ENCODE measurements at regions not wholly inside any gene's neighbourhood (a gene's known extent, or its start where the extent isn't known, plus 50 kb on each side); places are given as distances from the start of the nearest gene placed in this dataset.

DNA sequence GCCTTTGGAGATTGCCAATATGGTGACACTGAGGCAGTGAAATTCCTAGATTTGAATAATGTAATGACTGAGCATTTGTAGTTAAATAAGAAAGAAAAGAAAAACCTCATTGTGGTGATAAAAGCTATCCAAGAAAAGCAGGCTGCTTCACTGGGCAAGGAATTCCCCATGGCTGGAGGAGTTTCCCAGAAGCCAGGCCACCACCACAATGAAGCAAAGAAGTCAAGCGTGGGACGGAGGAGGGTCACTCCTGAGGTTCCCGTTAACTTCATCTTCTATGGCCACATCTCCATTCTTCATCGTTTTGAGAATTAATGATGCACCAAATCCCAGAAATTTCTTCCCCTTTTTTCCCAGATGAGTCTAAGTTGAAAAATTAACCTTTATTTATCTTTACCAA is 185.8 kb upstream of the BCL6 start:
- no peak for DNase-seq (ENCODE audit: low read depth)

DNA sequence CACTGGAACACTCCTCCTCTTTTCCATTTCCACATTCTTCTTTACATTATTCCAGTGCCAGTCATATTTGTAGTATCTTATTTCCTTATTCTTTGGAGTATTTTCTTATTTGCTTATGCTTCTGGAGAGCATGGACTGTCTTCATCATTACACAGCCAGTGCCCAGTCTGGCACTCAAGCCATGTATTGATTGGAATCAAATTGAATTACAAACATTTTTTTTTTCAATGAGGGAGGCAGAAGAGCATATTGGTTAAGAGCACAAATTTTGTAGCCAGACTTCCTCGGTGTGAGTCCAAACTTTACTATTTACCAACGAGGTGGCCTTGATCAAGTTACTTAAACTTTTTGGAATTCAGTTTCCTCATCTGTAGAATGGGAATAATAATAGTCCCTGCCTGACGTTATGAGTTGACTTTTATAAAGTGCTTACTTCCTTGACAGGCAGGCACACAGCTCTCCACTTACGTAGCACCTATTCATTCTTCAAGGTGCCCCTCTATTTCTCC is 186.6 kb upstream of the BCL6 start:
- no peak for DNase-seq (ENCODE audit: low read depth)

DNA sequence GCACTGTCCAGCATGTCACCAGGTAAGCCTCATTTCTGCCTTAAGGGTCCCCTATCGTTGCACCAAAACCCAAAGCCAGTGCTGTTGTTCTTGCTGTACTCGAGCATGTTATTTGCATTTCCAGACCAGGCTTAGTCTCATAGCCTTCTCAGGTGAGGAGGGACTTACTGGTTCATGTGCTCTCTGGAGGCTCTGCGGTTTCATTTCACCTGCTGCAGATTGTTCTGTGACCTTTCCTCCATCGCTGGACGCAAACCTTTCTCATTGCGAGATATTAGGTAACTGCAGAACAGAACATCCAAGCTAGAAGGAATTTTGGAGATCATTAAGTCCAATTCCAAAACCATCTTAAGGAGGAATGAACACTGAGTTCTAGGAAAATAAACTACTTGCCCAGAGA is 187.3 kb upstream of the BCL6 start:
- no peak for DNase-seq (ENCODE audit: low read depth)

DNA sequence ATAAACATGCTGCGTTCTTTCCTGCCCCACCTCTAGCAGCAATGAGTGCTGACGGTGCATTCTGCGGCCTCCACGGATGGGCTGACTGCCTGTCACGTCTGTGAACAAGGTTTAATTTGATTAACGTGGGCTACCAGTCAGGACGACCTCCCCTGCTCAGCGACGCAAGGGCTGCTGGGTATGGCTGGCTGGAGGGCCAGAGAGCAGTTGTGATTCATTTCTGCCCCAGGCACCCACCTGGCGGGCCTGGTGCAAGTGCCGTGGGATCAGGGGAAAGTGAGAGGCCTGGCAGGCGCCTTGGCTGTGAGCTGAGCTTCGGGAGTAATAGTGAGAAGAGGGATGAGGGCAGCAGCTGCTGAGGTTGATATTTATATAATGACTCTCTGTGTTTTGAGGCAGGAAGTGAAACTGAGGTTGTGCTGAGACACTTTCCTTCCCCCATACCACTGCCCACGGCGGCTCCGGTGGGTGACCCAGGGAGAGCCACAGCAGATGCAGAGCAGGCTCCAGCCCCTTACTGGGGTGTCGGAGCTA is 190.4 kb upstream of the BCL6 start:
- no peak for DNase-seq (ENCODE audit: low read depth)

DNA sequence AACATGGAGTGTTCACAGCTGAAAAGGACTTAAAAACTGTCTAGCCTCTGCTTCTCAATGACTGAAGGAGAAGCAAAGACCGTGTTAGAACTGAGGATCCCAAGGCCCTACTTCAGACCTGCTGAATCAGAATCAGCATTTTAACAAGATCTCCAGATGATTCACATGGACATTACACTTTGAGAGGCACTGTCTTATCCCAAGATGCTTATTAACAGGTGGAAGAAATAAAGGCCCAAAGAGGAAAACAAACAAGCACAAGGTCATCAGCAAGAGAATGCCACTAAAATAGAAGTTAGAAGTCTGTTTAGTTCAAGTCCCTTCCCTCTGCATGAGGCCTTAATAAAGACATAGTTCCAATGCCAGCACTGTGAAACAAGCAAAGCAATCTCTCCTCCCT is 191.4 kb upstream of the BCL6 start:
- DNase-seq (ENCODE audit: low read depth): no peak

DNA sequence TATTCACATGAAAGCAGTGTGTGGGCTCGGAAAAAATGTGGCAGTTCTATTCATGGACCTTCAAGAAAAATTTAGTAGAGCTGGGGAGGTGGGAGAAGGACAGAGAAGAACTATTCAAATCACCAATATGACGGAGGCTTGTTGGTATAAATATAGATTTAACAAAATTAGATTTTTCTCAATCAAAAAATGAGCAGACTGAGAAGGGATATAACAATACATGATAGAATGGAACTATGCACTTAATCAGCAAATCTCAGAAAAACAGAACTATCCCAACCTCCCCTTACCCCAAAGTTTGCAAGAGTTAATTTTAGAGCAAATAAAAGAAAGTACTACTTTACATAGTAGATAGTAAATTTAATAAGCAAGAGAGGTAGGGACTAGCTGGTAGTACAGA is 194.6 kb upstream of the BCL6 start:
- no peak for DNase-seq (ENCODE audit: low read depth)

GRCh38 chr3:187941135-187941847 is 196.0 kb upstream of the BCL6 start:
- DNase-seq (ENCODE audit: low read depth): no peak

DNA sequence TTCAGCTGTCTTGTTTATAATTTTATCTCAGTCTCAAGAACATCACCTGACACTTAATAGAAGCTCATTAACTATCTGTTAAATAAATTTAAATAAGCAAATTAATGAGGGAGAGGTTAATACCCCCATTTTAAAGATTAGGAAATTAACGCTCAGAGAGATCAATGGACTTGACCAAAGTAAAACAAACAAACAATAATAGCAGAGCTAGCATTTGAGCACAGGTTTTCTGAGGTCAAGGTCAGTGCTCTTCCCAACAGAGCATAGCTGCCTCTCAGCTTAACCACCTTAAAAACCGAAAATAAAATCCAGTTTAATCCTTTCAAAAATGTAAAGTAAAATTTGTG is 196.6 kb upstream of the BCL6 start:
- no peak for DNase-seq (ENCODE audit: low read depth)

- no peak for DNase-seq (ENCODE audit: low read depth)
These were observed 197.5 kb upstream of the BCL6 start for GRCh38 chr3:187942658-187943241.

- DNase-seq (ENCODE audit: low read depth): no peak
These were observed 198.6 kb upstream of the BCL6 start for GRCh38 chr3:187943677-187944389.

DNA sequence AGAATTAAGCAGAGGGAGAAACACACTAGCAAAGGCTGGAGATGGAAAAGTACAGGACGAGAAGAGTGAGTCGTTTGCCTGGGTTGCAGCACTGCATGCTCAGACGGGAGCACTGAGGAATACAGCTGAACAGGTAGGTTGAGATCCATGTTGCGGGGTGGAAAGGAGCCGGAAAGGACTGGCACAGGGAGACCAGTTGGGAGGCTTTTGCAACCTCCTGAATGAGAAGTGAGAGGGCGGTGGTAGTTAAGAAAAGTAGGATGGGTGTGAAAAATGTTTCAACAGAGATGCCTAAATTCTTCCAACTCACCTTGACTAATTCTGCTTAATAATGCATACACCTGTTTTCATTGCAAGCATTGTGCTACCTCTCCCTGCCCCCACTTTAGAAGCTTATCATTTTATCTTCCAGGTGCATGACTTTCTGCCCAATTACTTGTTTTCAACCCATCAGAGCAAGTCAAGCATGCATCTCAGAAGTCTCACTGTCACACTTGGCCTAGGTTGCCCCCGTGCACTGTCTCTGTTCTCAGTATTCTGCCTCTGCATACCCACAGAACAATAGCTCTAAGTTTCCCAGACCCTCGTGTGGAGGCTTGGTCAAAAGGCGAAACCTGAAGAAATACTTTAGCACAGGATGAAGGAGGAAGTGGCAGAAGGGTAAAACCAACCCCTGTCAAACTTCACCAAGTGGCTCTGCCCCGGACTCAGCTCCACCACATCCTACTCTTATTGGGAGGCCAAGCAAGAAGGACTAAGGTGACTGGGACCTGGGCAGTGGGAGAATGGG is 199.3 kb upstream of the BCL6 start:
- no peak for DNase-seq (ENCODE audit: low read depth)

- no peak for DNase-seq (ENCODE audit: low read depth)
These were observed 200.1 kb upstream of the BCL6 start for GRCh38 chr3:187945374-187945773.

GRCh38 chr3:187946163-187946691 is 201.0 kb upstream of the BCL6 start:
- DNase-seq (ENCODE audit: low read depth): no peak

DNA sequence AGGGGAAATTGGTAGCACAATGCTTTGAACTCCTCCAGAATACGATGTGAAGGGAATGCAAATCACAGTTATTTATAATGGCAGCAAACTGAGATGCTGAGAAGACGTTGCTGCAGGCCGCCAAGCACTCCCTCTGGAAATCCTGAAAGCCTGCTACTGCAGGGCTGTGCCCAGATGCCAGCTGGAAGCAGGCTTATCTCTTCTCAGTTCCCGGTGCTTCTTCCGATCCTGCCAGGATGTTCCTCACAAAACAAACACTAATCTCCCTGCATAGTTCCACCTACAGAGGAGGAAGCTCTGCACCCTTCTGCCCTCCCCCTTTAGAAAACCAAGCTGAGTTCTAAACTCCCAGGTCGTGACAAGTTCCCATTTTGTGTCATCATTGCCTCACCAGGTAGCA is 201.7 kb upstream of the BCL6 start:
- no peak for DNase-seq (ENCODE audit: low read depth)

DNA sequence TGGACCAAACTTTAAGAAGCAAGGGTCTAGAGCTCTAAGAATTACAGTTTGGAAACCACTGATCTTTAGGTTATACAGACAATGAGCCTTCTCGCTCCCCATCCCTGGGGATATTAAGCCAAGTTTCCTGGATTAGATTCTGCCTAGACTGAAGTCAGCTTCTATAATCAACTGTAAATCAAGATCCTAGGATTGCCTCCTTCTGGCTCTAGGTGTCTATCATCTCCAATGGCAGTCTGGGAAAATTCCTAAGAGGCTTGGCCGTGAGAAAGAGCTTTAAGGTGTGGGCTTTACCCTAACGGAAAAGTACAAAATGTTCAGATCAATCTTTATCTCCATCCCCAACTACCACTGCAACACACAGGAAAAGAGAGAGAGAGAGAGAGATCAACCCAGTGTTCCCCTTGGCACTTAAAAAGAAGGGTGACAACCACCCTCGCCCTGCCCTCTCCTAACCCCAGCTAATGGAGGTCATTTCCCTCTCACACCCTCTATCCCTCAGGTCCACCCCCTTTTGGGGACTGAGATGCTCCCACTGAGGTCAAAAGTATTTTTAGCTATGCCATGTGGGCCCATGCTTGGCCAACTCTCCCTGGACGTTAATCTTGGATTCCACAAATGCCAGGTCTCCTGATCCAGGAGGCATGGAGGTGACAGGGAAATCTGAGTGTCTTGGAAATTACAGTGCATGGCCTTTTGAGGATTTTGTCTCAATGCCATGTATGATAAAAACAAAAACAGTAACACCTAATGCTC is 202.8 kb upstream of the BCL6 start:
- DNase-seq (ENCODE audit: low read depth): no peak

DNA sequence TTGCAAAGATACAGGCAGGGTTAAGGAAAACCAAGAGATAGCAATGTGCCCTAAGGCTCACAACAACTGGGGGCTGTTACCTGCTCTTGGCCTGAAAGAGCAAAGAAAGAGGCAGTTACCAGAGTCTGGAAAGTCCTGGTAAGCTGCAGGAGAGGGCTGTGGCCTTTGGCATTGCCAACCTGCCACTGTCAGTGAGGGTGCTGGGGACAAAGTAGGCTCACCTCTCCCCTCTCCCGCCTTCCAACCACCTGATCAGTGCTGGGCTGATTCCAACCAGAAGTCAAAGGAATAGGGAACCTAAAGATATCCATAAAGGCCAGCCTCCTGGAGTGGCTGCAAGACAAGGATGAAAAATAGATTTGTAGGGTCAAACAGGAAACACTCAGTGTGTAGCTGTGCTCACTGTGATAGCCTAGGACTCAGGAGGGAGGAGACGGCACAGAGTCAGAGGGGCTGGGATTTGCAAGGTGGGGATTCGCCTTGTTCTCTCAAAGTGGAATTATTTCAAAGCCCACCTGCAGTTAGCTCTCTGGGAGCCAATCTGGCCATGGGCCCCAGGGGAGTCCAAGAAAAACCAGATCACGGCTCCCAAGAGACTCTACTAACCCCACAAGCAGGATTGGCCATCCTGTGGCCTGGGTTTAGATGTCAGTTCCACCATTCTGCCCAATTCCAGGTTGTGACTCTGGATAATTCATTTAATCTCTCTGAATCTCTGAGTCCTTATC is 204.0 kb upstream of the BCL6 start:
- no peak for DNase-seq (ENCODE audit: low read depth)

GRCh38 chr3:187950671-187951070 is 203.3 kb upstream of the LPP start:
- no peak for DNase-seq (ENCODE audit: low read depth)

DNA sequence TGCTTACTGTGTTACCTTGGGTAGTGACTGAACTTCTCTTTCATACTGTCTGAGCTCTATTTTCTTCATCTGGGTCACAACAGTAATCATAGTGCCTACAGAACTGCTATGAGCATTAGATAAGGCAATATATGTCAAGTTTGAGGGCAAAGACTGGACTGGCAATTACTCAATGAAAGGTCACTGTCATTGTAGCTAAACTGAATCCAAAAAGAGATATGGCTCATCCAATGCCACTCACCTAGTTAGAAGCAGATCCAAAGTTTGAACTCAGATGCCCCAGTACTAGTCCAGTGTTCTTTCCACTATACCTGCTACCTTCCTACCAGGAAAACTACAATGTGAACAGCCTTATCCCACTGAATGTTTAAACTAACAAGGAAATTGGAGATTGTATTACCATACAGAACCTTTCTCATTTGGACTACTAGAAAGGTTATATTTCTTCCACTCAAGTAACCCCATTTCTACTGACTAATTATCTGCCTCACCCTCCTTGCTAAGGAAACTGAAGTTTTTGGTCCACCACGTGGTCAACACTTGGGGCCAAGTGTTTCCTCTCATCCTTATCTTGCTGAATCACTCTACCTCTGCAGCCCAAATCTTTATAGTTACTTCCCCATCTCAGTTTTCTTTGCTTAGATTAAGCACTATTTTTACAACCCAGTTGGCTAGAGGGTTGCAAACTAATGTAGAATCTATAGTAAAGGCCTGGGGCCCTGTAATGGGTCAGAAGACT is 202.3 kb upstream of the LPP start:
- DNase-seq (ENCODE audit: low read depth): no peak

DNA sequence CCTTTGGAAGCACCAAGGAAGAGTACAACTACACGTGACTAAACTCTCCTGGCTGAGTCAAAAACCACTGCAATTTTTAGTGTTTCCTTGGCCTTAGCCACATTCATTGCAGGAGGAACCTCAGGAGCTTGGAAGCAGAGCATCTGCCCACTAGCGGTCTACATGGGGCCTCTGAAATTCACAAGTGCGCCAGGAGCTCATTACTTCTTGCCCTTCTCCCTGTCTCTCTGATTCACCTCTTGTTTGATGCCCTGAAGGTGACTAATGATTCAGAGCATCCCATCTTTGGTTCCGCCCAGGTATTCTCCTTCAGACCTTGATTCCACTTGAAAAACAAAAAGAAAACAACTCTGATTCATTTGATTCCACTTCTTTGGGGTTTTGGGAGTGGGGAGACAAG is 201.1 kb upstream of the LPP start:
- no peak for DNase-seq (ENCODE audit: low read depth)

DNA sequence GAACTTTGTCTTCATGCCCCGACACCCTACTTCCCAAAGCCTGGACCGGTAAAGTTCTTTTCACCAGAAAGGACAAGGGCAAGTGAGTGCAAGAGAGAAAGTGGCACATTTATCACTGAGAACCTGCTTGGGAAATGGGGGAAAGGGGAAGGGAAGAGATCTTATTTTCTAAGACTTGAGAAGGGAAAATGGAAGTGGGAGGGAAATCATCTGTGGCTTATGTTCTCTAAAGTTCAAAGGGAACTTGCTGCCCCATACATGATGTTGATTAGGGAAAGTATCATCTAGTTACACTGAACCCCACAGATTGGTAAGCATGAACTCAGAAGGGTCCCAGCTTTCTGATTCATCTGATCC is 199.5 kb upstream of the LPP start:
- DNase-seq (ENCODE audit: low read depth): no peak
